ENCODE measurements at regions not wholly inside any gene's neighbourhood (a gene's known extent, or its start where the extent isn't known, plus 50 kb on each side); places are given as distances from the start of the nearest gene placed in this dataset.

DNA sequence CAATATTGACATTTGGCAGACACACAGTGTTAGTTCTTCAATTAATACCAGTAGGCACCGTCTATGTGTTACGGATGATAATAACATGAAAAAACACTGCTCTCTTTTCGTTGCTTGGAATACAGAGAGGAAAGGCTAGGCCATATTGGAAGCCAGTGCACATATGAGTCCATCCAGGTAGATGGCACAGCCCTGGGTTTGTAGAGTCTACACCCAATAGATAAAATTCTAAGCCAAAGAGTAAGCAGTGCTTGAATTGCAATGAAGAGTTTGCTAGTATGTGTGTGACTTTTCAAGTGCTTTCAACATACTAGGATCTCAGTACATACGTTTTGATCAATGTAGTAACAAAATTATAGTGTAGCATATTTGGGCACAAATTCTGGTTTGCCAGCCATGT is 243.3 kb upstream of the AVPR1A start:
- Mint-ChIP-seq H3K9me3 (peaks cover 11% of the 10 kb centered on the region), H3K36me3 (peaks cover 6% of the 10 kb centered on the region; the same call in 1 of the 2 replicates), H3K4me1 (peaks cover 16% of the 10 kb centered on the region), H3K27me3 (ENCODE audit: low read depth) (no peaks in the 10 kb centered on the region), H3K27ac (no peak overlapping the region), H3K4me3 (no peak overlapping the region)
- POLR2A ChIA-PET = interaction anchor here (0.5 kb wide), 1 partner anchor 877 kb away, joined by 3 read pairs; no protein-coding TSS in a partner anchor
- CTCF ChIA-PET = no interaction called here
- no peak for ATAC-seq
- DNase-seq (ENCODE audit: low spot score) = no peak
- no peak for TF ChIP-seq SP1 (CRISPR knock-in tag; conservative IDR thresholded peaks at IDR 0.05)
- TF ChIP-seq GRHL2 (CRISPR knock-in tag; IDR thresholded peaks at IDR 0.05; ENCODE audit: insufficient replicate concordance, severe bottlenecking) = no peak
- no peak for TF ChIP-seq CREB1 (CRISPR knock-in tag; IDR thresholded peaks at IDR 0.05)
- TF ChIP-seq RELA (CRISPR knock-in tag; IDR thresholded peaks at IDR 0.05; ENCODE audit: borderline replicate concordance) = no peak
- TF ChIP-seq SMAD3 (CRISPR knock-in tag; IDR thresholded peaks at IDR 0.05; ENCODE audit: borderline replicate concordance) = no peak
- no peak for TF ChIP-seq ZNF671 (CRISPR knock-in tag; IDR thresholded peaks at IDR 0.05)
- no peak for TF ChIP-seq TEAD1 (CRISPR knock-in tag; IDR thresholded peaks at IDR 0.05)
- no peak for TF ChIP-seq TEAD4 (CRISPR knock-in tag; IDR thresholded peaks at IDR 0.05)
- TF ChIP-seq, protein P1, sequence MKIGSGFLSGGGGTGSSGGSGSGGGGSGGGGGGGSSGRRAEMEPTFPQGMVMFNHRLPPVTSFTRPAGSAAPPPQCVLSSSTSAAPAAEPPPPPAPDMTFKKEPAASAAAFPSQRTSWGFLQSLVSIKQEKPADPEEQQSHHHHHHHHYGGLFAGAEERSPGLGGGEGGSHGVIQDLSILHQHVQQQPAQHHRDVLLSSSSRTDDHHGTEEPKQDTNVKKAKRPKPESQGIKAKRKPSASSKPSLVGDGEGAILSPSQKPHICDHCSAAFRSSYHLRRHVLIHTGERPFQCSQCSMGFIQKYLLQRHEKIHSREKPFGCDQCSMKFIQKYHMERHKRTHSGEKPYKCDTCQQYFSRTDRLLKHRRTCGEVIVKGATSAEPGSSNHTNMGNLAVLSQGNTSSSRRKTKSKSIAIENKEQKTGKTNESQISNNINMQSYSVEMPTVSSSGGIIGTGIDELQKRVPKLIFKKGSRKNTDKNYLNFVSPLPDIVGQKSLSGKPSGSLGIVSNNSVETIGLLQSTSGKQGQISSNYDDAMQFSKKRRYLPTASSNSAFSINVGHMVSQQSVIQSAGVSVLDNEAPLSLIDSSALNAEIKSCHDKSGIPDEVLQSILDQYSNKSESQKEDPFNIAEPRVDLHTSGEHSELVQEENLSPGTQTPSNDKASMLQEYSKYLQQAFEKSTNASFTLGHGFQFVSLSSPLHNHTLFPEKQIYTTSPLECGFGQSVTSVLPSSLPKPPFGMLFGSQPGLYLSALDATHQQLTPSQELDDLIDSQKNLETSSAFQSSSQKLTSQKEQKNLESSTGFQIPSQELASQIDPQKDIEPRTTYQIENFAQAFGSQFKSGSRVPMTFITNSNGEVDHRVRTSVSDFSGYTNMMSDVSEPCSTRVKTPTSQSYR (CRISPR knock-in tag; IDR thresholded peaks at IDR 0.05) = no peak
- TF ChIP-seq SOX15 (CRISPR knock-in tag; IDR thresholded peaks at IDR 0.05) = no peak
- no peak for TF ChIP-seq ZNF138 (CRISPR knock-in tag; conservative IDR thresholded peaks at IDR 0.05)
- TF ChIP-seq MYBL2 (CRISPR knock-in tag; IDR thresholded peaks at IDR 0.05) = no peak
- TF ChIP-seq ZNF121 (CRISPR knock-in tag; IDR thresholded peaks at IDR 0.05) = no peak
- TF ChIP-seq JUN (CRISPR knock-in tag; IDR thresholded peaks at IDR 0.05) = no peak
- TF ChIP-seq, protein P2, sequence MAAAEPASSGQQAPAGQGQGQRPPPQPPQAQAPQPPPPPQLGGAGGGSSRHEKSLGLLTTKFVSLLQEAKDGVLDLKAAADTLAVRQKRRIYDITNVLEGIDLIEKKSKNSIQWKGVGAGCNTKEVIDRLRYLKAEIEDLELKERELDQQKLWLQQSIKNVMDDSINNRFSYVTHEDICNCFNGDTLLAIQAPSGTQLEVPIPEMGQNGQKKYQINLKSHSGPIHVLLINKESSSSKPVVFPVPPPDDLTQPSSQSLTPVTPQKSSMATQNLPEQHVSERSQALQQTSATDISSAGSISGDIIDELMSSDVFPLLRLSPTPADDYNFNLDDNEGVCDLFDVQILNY (CRISPR knock-in tag; IDR thresholded peaks at IDR 0.05) = no peak
- TF ChIP-seq SMAD4 (CRISPR knock-in tag; IDR thresholded peaks at IDR 0.05) = no peak
- no peak for TF ChIP-seq ZNF396 (CRISPR knock-in tag; IDR thresholded peaks at IDR 0.05; ENCODE audit: borderline replicate concordance)
- TF ChIP-seq IRF2 (CRISPR knock-in tag; IDR thresholded peaks at IDR 0.05; ENCODE audit: borderline replicate concordance, low read depth) = no peak
- no peak for TF ChIP-seq FOXK1 (CRISPR knock-in tag; IDR thresholded peaks at IDR 0.05)

DNA sequence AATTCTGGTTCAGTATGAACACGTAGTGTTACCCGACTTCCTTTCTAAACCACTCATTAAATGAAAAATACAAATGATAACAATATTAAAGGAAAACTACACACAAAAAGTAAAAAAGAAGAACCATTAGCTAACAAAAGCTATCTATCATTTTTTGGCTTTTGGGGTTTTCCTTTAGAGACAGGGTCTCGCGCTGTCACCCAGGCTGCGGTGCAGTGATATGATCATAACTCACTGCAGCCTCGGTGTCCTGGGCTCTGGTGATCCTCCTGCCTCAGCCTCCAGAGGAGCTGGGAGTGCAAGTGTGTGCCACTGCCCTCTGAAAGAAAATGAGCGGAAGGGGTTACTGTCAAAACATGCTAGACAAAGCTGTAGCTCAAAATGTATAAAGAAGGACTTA is 238.2 kb upstream of the AVPR1A start:
- ChIA-PET POLR2A (no interaction called here), CTCF (interaction anchor here (0.9 kb wide), 1 partner anchor 237 kb away, joined by 4 read pairs; no protein-coding TSS in a partner anchor)
- Mint-ChIP-seq H3K9me3 (no peaks in the 10 kb centered on the region), H3K27me3 (ENCODE audit: low read depth) (no peaks in the 10 kb centered on the region), H3K27ac (no peak overlapping the region), H3K36me3 (no peaks in the 10 kb centered on the region), H3K4me3 (no peak overlapping the region), H3K4me1 (peaks cover 16% of the 10 kb centered on the region)
- DNase-seq (ENCODE audit: low spot score) (no peak), ATAC-seq (no peak)
- TF ChIP-seq, protein P3, sequence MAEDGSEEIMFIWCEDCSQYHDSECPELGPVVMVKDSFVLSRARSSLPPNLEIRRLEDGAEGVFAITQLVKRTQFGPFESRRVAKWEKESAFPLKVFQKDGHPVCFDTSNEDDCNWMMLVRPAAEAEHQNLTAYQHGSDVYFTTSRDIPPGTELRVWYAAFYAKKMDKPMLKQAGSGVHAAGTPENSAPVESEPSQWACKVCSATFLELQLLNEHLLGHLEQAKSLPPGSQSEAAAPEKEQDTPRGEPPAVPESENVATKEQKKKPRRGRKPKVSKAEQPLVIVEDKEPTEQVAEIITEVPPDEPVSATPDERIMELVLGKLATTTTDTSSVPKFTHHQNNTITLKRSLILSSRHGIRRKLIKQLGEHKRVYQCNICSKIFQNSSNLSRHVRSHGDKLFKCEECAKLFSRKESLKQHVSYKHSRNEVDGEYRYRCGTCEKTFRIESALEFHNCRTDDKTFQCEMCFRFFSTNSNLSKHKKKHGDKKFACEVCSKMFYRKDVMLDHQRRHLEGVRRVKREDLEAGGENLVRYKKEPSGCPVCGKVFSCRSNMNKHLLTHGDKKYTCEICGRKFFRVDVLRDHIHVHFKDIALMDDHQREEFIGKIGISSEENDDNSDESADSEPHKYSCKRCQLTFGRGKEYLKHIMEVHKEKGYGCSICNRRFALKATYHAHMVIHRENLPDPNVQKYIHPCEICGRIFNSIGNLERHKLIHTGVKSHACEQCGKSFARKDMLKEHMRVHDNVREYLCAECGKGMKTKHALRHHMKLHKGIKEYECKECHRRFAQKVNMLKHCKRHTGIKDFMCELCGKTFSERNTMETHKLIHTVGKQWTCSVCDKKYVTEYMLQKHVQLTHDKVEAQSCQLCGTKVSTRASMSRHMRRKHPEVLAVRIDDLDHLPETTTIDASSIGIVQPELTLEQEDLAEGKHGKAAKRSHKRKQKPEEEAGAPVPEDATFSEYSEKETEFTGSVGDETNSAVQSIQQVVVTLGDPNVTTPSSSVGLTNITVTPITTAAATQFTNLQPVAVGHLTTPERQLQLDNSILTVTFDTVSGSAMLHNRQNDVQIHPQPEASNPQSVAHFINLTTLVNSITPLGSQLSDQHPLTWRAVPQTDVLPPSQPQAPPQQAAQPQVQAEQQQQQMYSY (CRISPR knock-in tag; IDR thresholded peaks at IDR 0.05) = no peak
- no peak for TF ChIP-seq RORB (CRISPR knock-in tag; IDR thresholded peaks at IDR 0.05)
- TF ChIP-seq, protein P4, sequence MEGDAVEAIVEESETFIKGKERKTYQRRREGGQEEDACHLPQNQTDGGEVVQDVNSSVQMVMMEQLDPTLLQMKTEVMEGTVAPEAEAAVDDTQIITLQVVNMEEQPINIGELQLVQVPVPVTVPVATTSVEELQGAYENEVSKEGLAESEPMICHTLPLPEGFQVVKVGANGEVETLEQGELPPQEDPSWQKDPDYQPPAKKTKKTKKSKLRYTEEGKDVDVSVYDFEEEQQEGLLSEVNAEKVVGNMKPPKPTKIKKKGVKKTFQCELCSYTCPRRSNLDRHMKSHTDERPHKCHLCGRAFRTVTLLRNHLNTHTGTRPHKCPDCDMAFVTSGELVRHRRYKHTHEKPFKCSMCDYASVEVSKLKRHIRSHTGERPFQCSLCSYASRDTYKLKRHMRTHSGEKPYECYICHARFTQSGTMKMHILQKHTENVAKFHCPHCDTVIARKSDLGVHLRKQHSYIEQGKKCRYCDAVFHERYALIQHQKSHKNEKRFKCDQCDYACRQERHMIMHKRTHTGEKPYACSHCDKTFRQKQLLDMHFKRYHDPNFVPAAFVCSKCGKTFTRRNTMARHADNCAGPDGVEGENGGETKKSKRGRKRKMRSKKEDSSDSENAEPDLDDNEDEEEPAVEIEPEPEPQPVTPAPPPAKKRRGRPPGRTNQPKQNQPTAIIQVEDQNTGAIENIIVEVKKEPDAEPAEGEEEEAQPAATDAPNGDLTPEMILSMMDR (IDR thresholded peaks at IDR 0.05) = no peak
- no peak for TF ChIP-seq MYBL2 (CRISPR knock-in tag; IDR thresholded peaks at IDR 0.05)
- no peak for TF ChIP-seq CBFB (CRISPR knock-in tag; IDR thresholded peaks at IDR 0.05; ENCODE audit: low read depth)
- TF ChIP-seq, protein P5, sequence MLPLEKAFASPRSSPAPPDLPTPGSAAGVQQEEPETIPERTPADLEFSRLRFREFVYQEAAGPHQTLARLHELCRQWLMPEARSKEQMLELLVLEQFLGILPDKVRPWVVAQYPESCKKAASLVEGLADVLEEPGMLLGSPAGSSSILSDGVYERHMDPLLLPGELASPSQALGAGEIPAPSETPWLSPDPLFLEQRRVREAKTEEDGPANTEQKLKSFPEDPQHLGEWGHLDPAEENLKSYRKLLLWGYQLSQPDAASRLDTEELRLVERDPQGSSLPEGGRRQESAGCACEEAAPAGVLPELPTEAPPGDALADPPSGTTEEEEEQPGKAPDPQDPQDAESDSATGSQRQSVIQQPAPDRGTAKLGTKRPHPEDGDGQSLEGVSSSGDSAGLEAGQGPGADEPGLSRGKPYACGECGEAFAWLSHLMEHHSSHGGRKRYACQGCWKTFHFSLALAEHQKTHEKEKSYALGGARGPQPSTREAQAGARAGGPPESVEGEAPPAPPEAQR (CRISPR knock-in tag; IDR thresholded peaks at IDR 0.05) = no peak

Data from WTC11 (cell line).